Small intestine (tissue), 7 donors: ENCODE measurements at regions not wholly inside any gene's neighbourhood (a gene's known extent, or its start where the extent isn't known, plus 50 kb on each side); places are given as distances from the start of the nearest gene placed in this dataset.

Source experiments
- DNase-seq, 2 donors: peaks; one replicate each; pipeline versions ENCODE4 v3.0.0 to v3.0.0-alpha.2; 2013
- FAIRE-seq: peaks from 2 replicates; lab custom pipeline; 2012; peaks lifted over from hg19 to GRCh38; lab: Jason Lieb, UNC
- H3K27ac ChIP-seq, 3 donors: one replicate each; pipeline ENCODE4 v1.5.1; 2013; ENCODE audit warnings: low read length in 2 of 3, mild to moderate bottlenecking in 2 of 3, control low read depth in 1 of 3, inconsistent platforms in 1 of 3, low read depth in 1 of 3, moderate library complexity in 1 of 3
- H3K27me3 ChIP-seq, 3 donors: one replicate each; pipeline ENCODE4 v1.6.1; 2013; ENCODE audit warnings: low read length in 3 of 3, inconsistent platforms in 1 of 3; ENCODE audit not compliant: control insufficient read depth in 3 of 3, insufficient read depth in 3 of 3
- H3K36me3 ChIP-seq, 3 donors: one replicate each; pipeline ENCODE4 v1.6.1; 2013; ENCODE audit warnings: low read length in 3 of 3, inconsistent platforms in 1 of 3, low read depth in 1 of 3, mild to moderate bottlenecking in 1 of 3, moderate library complexity in 1 of 3; ENCODE audit not compliant: control insufficient read depth in 3 of 3, insufficient read depth in 2 of 3
- H3K4me1 ChIP-seq, 3 donors: one replicate each; pipeline ENCODE4 v1.6.1; 2013; ENCODE audit warnings: low read length in 2 of 3, inconsistent platforms in 1 of 3, low read depth in 1 of 3, mild to moderate bottlenecking in 1 of 3, moderate library complexity in 1 of 3; ENCODE audit not compliant: control insufficient read depth in 3 of 3, insufficient read depth in 2 of 3
- H3K4me3 ChIP-seq, 3 donors: one replicate each; pipeline ENCODE4 v1.5.1; 2013; ENCODE audit warnings: low read length in 3 of 3, control low read depth in 1 of 3, inconsistent platforms in 1 of 3, low read depth in 1 of 3, mild to moderate bottlenecking in 1 of 3, moderate library complexity in 1 of 3
- H3K9me3 ChIP-seq, 2 donors: one replicate each; pipeline ENCODE4 v1.6.1; 2013; ENCODE audit warnings: low read depth in 1 of 2, low read length in 1 of 2; ENCODE audit not compliant: control insufficient read depth in 2 of 2, insufficient read depth in 1 of 2
- WGBS, 3 donors: extraction: QIAGEN DNeasy Blood & Tissue Kit; methylation state at CpG; one replicate each; pipeline ENCODE4 v1.1.7; 2013; 5-methylcytosine and 5-hydroxymethylcytosine counted together
- donor health status: healthy with polysubstance abuse.
- donor health status: control.
- donor health status: control.
- donor health status: Bipolar disorder and iron deficiency.
- donor health status: healthy.

GRCh38 chr21:15493646-15494045 is 236.1 kb upstream of the USP25 start:
- Histone ChIP-seq H3K9me3 (no peaks in the 10 kb centered on the region), H3K4me3 (no peak overlapping the region), H3K27me3 (peaks cover 0 to 2% (median 0%) of the 10 kb centered on the region in 3 donors), H3K36me3 (no peaks in the 10 kb centered on the region), H3K4me1 (no peaks in the 10 kb centered on the region), H3K27ac (no peak overlapping the region)
- DNase-seq (no peak), FAIRE-seq (no peak)
- 66 to 88% (median 78%) methylated on average over 3 of the region's 3 CpGs for WGBS, 3 donors

- H3K27ac ChIP-seq = no peak overlapping the region
- H3K4me1 ChIP-seq = no peaks in the 10 kb centered on the region
- no peaks in the 10 kb centered on the region for H3K36me3 ChIP-seq
- no peaks in the 10 kb centered on the region for H3K9me3 ChIP-seq
- H3K4me3 ChIP-seq = no peak overlapping the region
- H3K27me3 ChIP-seq = peaks cover 0 to 2% (median 0%) of the 10 kb centered on the region in 3 donors
- WGBS, 3 donors = 94 to 95% (median 95%) methylated on average over 11 of the region's 11 CpGs
- DNase-seq = no peak
- FAIRE-seq = no peak
Observed at GRCh38 chr21:15494481-15494880, 235.3 kb upstream of the USP25 start.

- no peaks in the 10 kb centered on the region for H3K36me3 ChIP-seq
- H3K9me3 ChIP-seq = no peaks in the 10 kb centered on the region
- H3K27me3 ChIP-seq = peaks cover 0 to 2% (median 0%) of the 10 kb centered on the region in 3 donors
- DNase-seq = no peak
- WGBS, 3 donors = 73 to 85% (median 75%) methylated on average over 3 of the region's 3 CpGs
- FAIRE-seq = no peak
- no peak overlapping the region for H3K27ac ChIP-seq
- no peaks in the 10 kb centered on the region for H3K4me1 ChIP-seq
- H3K4me3 ChIP-seq = no peak overlapping the region
Observed at GRCh38 chr21:15495965-15496364, 233.8 kb upstream of the USP25 start.

GRCh38 chr21:15496911-15497310 is 232.9 kb upstream of the USP25 start:
- H3K36me3 ChIP-seq = no peaks in the 10 kb centered on the region
- DNase-seq = no peak
- H3K27me3 ChIP-seq = peaks cover 0 to 2% (median 0%) of the 10 kb centered on the region in 3 donors
- FAIRE-seq = no peak
- no peaks in the 10 kb centered on the region for H3K4me1 ChIP-seq
- H3K27ac ChIP-seq = no peak overlapping the region
- 75 to 87% (median 81%) methylated on average over 2 of the region's 2 CpGs for WGBS, 3 donors
- H3K4me3 ChIP-seq = no peak overlapping the region
- H3K9me3 ChIP-seq = no peaks in the 10 kb centered on the region

GRCh38 chr21:15498455-15498854 is 231.3 kb upstream of the USP25 start:
- Histone ChIP-seq H3K27me3 (no peaks in the 10 kb centered on the region), H3K4me1 (no peaks in the 10 kb centered on the region), H3K4me3 (no peak overlapping the region), H3K36me3 (no peaks in the 10 kb centered on the region), H3K9me3 (no peaks in the 10 kb centered on the region), H3K27ac (no peak overlapping the region)
- FAIRE-seq (no peak), DNase-seq (no peak)

- no peaks in the 10 kb centered on the region for H3K9me3 ChIP-seq
- H3K27me3 ChIP-seq = no peaks in the 10 kb centered on the region
- no peak overlapping the region for H3K27ac ChIP-seq
- 81 to 91% (median 91%) methylated on average over 1 of the region's 1 CpG for WGBS, 3 donors
- H3K36me3 ChIP-seq = no peaks in the 10 kb centered on the region
- FAIRE-seq (no peak), DNase-seq (no peak)
- H3K4me3 ChIP-seq = no peak overlapping the region
- H3K4me1 ChIP-seq = no peaks in the 10 kb centered on the region
Observed at GRCh38 chr21:15506086-15506485, 223.7 kb upstream of the USP25 start.

- no peak for DNase-seq
- Histone ChIP-seq H3K27ac (no peak overlapping the region), H3K4me1 (no peaks in the 10 kb centered on the region), H3K4me3 (no peak overlapping the region), H3K36me3 (no peaks in the 10 kb centered on the region), H3K9me3 (no peaks in the 10 kb centered on the region), H3K27me3 (no peaks in the 10 kb centered on the region)
- 64 to 88% (median 78%) methylated on average over 3 of the region's 3 CpGs for WGBS, 3 donors
- no peak for FAIRE-seq
Observed at GRCh38 chr21:15508554-15508953, 221.2 kb upstream of the USP25 start.

GRCh38 chr21:15514073-15514946 is 215.5 kb upstream of the USP25 start:
- H3K4me1 ChIP-seq = peaks cover 0 to 2% (median 0%) of the 10 kb centered on the region in 3 donors
- no peaks in the 10 kb centered on the region for H3K27me3 ChIP-seq
- H3K36me3 ChIP-seq = no peaks in the 10 kb centered on the region
- DNase-seq = peak; percentile 50 to 54
- H3K9me3 ChIP-seq = no peaks in the 10 kb centered on the region
- WGBS, 3 donors = 27 to 54% (median 35%) methylated on average over 8 of the region's 8 CpGs
- no peak overlapping the region for H3K4me3 ChIP-seq
- no peak for FAIRE-seq
- H3K27ac ChIP-seq = peak overlapping the region in 1 of 3 donors; percentile 79
